A549 (cell line): ENCODE measurements at regions not wholly inside any gene's neighbourhood (a gene's known extent, or its start where the extent isn't known, plus 50 kb on each side); places are given as distances from the start of the nearest gene placed in this dataset.

ENCODE experiments used
- EP300 ChIP-seq, 2 experiments: fragments of >200 bp; sonication (Bioruptor Twin); formaldehyde crosslinking; IDR thresholded peaks; 2 replicates in 1 of 2; 3 replicates in 1 of 2; pipeline ENCODE4 v1.6.1; 2016 to 2017
- HDAC2 ChIP-seq: fragments of 200-600 bp; sonication (generic); IDR thresholded peaks from 2 replicates; pipeline ENCODE4 v1.6.1; 2016
- PHF8 ChIP-seq: fragments of 200-600 bp; sonication (generic); IDR thresholded peaks from 2 replicates; pipeline ENCODE4 v1.6.1; 2016; ENCODE audit warnings: low read depth, mild to moderate bottlenecking, antibody characterized with exemption, moderate library complexity, borderline replicate concordance
- POLR2A ChIP-seq: IDR thresholded peaks from 2 replicates; pipeline ENCODE4 v1.6.1; 2012; ENCODE audit warnings: mild to moderate bottlenecking, low read length
- POLR2AphosphoS2 ChIP-seq: conservative IDR thresholded peaks from 2 replicates; pipeline ENCODE4 v1.6.1; 2012; ENCODE audit warnings: low read length, improper control_type of control experiment, inconsistent platforms
- RAD21 ChIP-seq, 2 experiments: fragments of >200 bp in 1 of 2; sonication (Bioruptor Twin) in 1 of 2; formaldehyde crosslinking in 1 of 2; IDR thresholded peaks in 1 of 2; conservative IDR thresholded peaks in 1 of 2; 2 replicates in 1 of 2; 3 replicates in 1 of 2; pipeline ENCODE4 v1.6.1; 2012 to 2018; ENCODE audit warnings: inconsistent platforms in 1 of 2
- RFX5 ChIP-seq: fragments of 450-650 bp; IDR thresholded peaks from 2 replicates; pipeline ENCODE4 v1.7.1; 2014; ENCODE audit warnings: antibody characterized with exemption, mild to moderate bottlenecking, moderate library complexity
- TF ChIP-seq, protein P1 (sequence below): fragments of >200 bp; sonication (Bioruptor Twin); formaldehyde crosslinking; IDR thresholded peaks from 3 replicates; pipeline ENCODE4 v1.5.1; 2016
- TF ChIP-seq, protein P2 (sequence below): fragments of 200-600 bp; sonication (generic); IDR thresholded peaks from 2 replicates; pipeline ENCODE4 v1.6.1; 2016; ENCODE audit warnings: antibody characterized with exemption, mild to moderate bottlenecking, moderate library complexity

DNA sequence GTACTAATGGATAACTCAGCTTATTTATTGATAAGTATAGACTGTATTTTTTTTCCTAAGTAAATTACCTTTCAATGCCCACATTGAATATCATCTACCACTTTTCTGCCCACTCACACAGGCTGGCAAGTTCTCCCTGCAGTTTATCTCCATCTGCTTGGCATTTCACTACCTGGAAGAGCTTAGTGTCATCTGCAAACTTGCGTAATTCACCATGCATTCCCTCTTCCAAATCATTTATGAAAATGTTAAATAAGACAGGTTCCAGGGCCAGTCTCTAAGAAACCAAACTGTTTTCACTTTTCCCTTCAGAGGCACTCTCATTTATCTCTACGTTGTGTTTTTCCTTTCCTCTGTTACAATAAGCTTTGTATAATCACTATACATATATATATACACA, 1076.6 kb downstream of the IGSF11 start:
- TF ChIP-seq PHF8, result no peak
- no peak for TF ChIP-seq EP300 (IDR thresholded peaks at IDR 0.05)
- TF ChIP-seq HDAC2, result no peak
- TF ChIP-seq RFX5, result no peak
- TF ChIP-seq, protein P1, sequence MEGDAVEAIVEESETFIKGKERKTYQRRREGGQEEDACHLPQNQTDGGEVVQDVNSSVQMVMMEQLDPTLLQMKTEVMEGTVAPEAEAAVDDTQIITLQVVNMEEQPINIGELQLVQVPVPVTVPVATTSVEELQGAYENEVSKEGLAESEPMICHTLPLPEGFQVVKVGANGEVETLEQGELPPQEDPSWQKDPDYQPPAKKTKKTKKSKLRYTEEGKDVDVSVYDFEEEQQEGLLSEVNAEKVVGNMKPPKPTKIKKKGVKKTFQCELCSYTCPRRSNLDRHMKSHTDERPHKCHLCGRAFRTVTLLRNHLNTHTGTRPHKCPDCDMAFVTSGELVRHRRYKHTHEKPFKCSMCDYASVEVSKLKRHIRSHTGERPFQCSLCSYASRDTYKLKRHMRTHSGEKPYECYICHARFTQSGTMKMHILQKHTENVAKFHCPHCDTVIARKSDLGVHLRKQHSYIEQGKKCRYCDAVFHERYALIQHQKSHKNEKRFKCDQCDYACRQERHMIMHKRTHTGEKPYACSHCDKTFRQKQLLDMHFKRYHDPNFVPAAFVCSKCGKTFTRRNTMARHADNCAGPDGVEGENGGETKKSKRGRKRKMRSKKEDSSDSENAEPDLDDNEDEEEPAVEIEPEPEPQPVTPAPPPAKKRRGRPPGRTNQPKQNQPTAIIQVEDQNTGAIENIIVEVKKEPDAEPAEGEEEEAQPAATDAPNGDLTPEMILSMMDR, result no peak
- TF ChIP-seq, protein P2, sequence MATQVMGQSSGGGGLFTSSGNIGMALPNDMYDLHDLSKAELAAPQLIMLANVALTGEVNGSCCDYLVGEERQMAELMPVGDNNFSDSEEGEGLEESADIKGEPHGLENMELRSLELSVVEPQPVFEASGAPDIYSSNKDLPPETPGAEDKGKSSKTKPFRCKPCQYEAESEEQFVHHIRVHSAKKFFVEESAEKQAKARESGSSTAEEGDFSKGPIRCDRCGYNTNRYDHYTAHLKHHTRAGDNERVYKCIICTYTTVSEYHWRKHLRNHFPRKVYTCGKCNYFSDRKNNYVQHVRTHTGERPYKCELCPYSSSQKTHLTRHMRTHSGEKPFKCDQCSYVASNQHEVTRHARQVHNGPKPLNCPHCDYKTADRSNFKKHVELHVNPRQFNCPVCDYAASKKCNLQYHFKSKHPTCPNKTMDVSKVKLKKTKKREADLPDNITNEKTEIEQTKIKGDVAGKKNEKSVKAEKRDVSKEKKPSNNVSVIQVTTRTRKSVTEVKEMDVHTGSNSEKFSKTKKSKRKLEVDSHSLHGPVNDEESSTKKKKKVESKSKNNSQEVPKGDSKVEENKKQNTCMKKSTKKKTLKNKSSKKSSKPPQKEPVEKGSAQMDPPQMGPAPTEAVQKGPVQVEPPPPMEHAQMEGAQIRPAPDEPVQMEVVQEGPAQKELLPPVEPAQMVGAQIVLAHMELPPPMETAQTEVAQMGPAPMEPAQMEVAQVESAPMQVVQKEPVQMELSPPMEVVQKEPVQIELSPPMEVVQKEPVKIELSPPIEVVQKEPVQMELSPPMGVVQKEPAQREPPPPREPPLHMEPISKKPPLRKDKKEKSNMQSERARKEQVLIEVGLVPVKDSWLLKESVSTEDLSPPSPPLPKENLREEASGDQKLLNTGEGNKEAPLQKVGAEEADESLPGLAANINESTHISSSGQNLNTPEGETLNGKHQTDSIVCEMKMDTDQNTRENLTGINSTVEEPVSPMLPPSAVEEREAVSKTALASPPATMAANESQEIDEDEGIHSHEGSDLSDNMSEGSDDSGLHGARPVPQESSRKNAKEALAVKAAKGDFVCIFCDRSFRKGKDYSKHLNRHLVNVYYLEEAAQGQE, result no peak
- TF ChIP-seq POLR2AphosphoS2, result no peak
- TF ChIP-seq RAD21 (conservative IDR thresholded peaks at IDR 0.05 in 1 of 2, IDR thresholded peaks at IDR 0.05 in 1 of 2), result no peak
- no peak for TF ChIP-seq POLR2A
